ENCODE measurements at regions not wholly inside any gene's neighbourhood (a gene's known extent, or its start where the extent isn't known, plus 50 kb on each side); places are given as distances from the start of the nearest gene placed in this dataset.

- no peaks in the 10 kb centered on the region for H3K4me1 Mint-ChIP-seq (ENCODE audit: low read depth, unreplicated experiment)
- H3K27me3 ChIP-seq (ENCODE audit: insufficient read depth, low read length): no peaks in the 10 kb centered on the region
- FAIRE-seq (no peak), DNase-seq (ENCODE audit: low read depth) (no peak)
- H3K9me3 ChIP-seq (ENCODE audit: insufficient read depth, low read depth, low read length): no peaks in the 10 kb centered on the region
- TF ChIP-seq EZH2 (IDR thresholded peaks at IDR 0.05; ENCODE audit: insufficient read depth, low read length): no peak
- TF ChIP-seq CTCF (IDR thresholded peaks at IDR 0.05; ENCODE audit: insufficient read depth, low read depth, low read length): no peak
- H3K4me3 Mint-ChIP-seq (ENCODE audit: unreplicated experiment): no peak overlapping the region
- H3K4me3 ChIP-seq (ENCODE audit: insufficient read depth, low read depth, low read length): no peak overlapping the region
- peaks cover 4% of the 10 kb centered on the region for H3K27me3 Mint-ChIP-seq (ENCODE audit: low read depth, unreplicated experiment)
- no peaks in the 10 kb centered on the region for H3K79me2 ChIP-seq (ENCODE audit: insufficient read depth, low read length)
- H3K4me2 ChIP-seq (ENCODE audit: low read length): no peak overlapping the region
- H2AFZ ChIP-seq (ENCODE audit: low read depth, low read length): no peak overlapping the region
- H3K9ac ChIP-seq (ENCODE audit: low read length): no peak overlapping the region
- H3K27ac Mint-ChIP-seq (ENCODE audit: unreplicated experiment): no peak overlapping the region
- H3K4me1 ChIP-seq (ENCODE audit: insufficient read depth, low read length): no peaks in the 10 kb centered on the region
- H4K20me1 ChIP-seq (ENCODE audit: insufficient read depth, low read length): no peaks in the 10 kb centered on the region
- H3K27ac ChIP-seq (ENCODE audit: low read depth, low read length): no peak overlapping the region
- H3K9me3 Mint-ChIP-seq (ENCODE audit: unreplicated experiment): no peaks in the 10 kb centered on the region
- no peaks in the 10 kb centered on the region for H3K36me3 ChIP-seq (ENCODE audit: insufficient read depth, low read length)
- H3K36me3 Mint-ChIP-seq (ENCODE audit: low read depth, unreplicated experiment): no peaks in the 10 kb centered on the region
These were observed 194.5 kb upstream of the COX10 start for GRCh38 chr17:13874817-13875216.

- Mint-ChIP-seq H3K9me3 (ENCODE audit: unreplicated experiment) (peaks cover 4% of the 10 kb centered on the region), H3K27me3 (ENCODE audit: low read depth, unreplicated experiment) (no peaks in the 10 kb centered on the region), H3K4me1 (ENCODE audit: low read depth, unreplicated experiment) (no peaks in the 10 kb centered on the region), H3K4me3 (ENCODE audit: unreplicated experiment) (no peak overlapping the region), H3K27ac (ENCODE audit: unreplicated experiment) (no peak overlapping the region), H3K36me3 (ENCODE audit: low read depth, unreplicated experiment) (no peaks in the 10 kb centered on the region)
- no peaks in the 10 kb centered on the region for H3K79me2 ChIP-seq (ENCODE audit: insufficient read depth, low read length)
- no peaks in the 10 kb centered on the region for H3K4me1 ChIP-seq (ENCODE audit: insufficient read depth, low read length)
- H3K9ac ChIP-seq (ENCODE audit: low read length): no peak overlapping the region
- H3K27ac ChIP-seq (ENCODE audit: low read depth, low read length): no peak overlapping the region
- FAIRE-seq (no peak), DNase-seq (ENCODE audit: low read depth) (no peak)
- H2AFZ ChIP-seq (ENCODE audit: low read depth, low read length): no peak overlapping the region
- no peaks in the 10 kb centered on the region for H4K20me1 ChIP-seq (ENCODE audit: insufficient read depth, low read length)
- H3K4me2 ChIP-seq (ENCODE audit: low read length): no peak overlapping the region
- no peak overlapping the region for H3K4me3 ChIP-seq (ENCODE audit: insufficient read depth, low read depth, low read length)
- no peaks in the 10 kb centered on the region for H3K9me3 ChIP-seq (ENCODE audit: insufficient read depth, low read depth, low read length)
- H3K27me3 ChIP-seq (ENCODE audit: insufficient read depth, low read length): no peaks in the 10 kb centered on the region
- no peaks in the 10 kb centered on the region for H3K36me3 ChIP-seq (ENCODE audit: insufficient read depth, low read length)
- TF ChIP-seq CTCF (IDR thresholded peaks at IDR 0.05; ENCODE audit: insufficient read depth, low read depth, low read length) (no peak), EZH2 (IDR thresholded peaks at IDR 0.05; ENCODE audit: insufficient read depth, low read length) (no peak)
These were observed 189.3 kb upstream of the COX10 start for GRCh38 chr17:13879961-13880466.

- H3K4me2 ChIP-seq (ENCODE audit: low read length): no peak overlapping the region
- H4K20me1 ChIP-seq (ENCODE audit: insufficient read depth, low read length): no peaks in the 10 kb centered on the region
- no peaks in the 10 kb centered on the region for H3K27me3 Mint-ChIP-seq (ENCODE audit: low read depth, unreplicated experiment)
- H3K9me3 ChIP-seq (ENCODE audit: insufficient read depth, low read depth, low read length): no peaks in the 10 kb centered on the region
- H3K4me3 ChIP-seq (ENCODE audit: insufficient read depth, low read depth, low read length): no peak overlapping the region
- no peaks in the 10 kb centered on the region for H3K79me2 ChIP-seq (ENCODE audit: insufficient read depth, low read length)
- no peak for TF ChIP-seq CTCF (IDR thresholded peaks at IDR 0.05; ENCODE audit: insufficient read depth, low read depth, low read length)
- no peak for TF ChIP-seq EZH2 (IDR thresholded peaks at IDR 0.05; ENCODE audit: insufficient read depth, low read length)
- H3K9ac ChIP-seq (ENCODE audit: low read length): no peak overlapping the region
- H3K4me1 ChIP-seq (ENCODE audit: insufficient read depth, low read length): no peaks in the 10 kb centered on the region
- no peaks in the 10 kb centered on the region for H3K27me3 ChIP-seq (ENCODE audit: insufficient read depth, low read length)
- H2AFZ ChIP-seq (ENCODE audit: low read depth, low read length): no peak overlapping the region
- FAIRE-seq: no peak
- DNase-seq (ENCODE audit: low read depth): no peak
- H3K9me3 Mint-ChIP-seq (ENCODE audit: unreplicated experiment): peaks cover 4% of the 10 kb centered on the region
- no peak overlapping the region for H3K4me3 Mint-ChIP-seq (ENCODE audit: unreplicated experiment)
- no peaks in the 10 kb centered on the region for H3K36me3 ChIP-seq (ENCODE audit: insufficient read depth, low read length)
- no peaks in the 10 kb centered on the region for H3K36me3 Mint-ChIP-seq (ENCODE audit: low read depth, unreplicated experiment)
- H3K4me1 Mint-ChIP-seq (ENCODE audit: low read depth, unreplicated experiment): peaks cover 2% of the 10 kb centered on the region
- no peak overlapping the region for H3K27ac Mint-ChIP-seq (ENCODE audit: unreplicated experiment)
- H3K27ac ChIP-seq (ENCODE audit: low read depth, low read length): no peak overlapping the region
These were observed 185.6 kb upstream of the COX10 start for GRCh38 chr17:13883659-13884058.
